ENCODE measurements at regions not wholly inside any gene's neighbourhood (a gene's known extent, or its start where the extent isn't known, plus 50 kb on each side); places are given as distances from the start of the nearest gene placed in this dataset.

DNA sequence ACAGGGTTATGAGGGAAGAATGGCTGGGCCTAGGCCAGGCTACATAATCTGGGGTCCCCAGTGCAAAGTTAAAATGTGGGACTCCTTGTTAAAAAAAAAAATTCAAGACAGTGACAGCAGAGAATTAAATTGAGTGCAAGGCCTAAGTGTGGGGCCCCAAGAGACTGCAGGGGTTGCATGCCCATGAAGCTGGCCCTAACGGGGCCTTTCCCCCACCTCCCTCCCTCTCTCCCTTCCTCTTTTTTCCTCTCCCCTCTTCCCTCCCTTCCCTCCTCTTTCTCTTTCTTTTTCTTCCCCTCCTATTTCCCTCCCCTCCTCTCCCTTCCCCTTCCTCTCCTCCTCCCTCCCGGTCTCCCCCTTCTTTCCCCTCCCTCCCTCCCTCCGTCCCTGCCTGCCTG lies 266.7 kb downstream of the LMO4 start:
- no peaks in the 10 kb centered on the region for H3K27me3 Mint-ChIP-seq (ENCODE audit: insufficient read depth, unreplicated experiment)
- Histone ChIP-seq H3K36me3 (ENCODE audit: control insufficient read depth, insufficient read depth, low read length) (no peaks in the 10 kb centered on the region), H3K9me3 (no peaks in the 10 kb centered on the region), H3K27me3 (replicated peaks; ENCODE audit: control insufficient read depth, insufficient read depth, low read length) (no peaks in the 10 kb centered on the region), H3K4me3 (ENCODE audit: low read depth, low read length) (no peak overlapping the region), H3K4me1 (no peaks in the 10 kb centered on the region)
- ChIA-PET POLR2A (no interaction called here), CTCF (no interaction called here)
- H3K4me1 Mint-ChIP-seq (ENCODE audit: low read depth, unreplicated experiment): peaks cover 12% of the 10 kb centered on the region
- TF ChIP-seq CTCF (IDR thresholded peaks at IDR 0.05; ENCODE audit: insufficient read depth in 1 of 2, low read depth in 1 of 2, low read length in 1 of 2, severe bottlenecking in 1 of 2, unreplicated experiment in 1 of 2): no peak
- H3K9me3 Mint-ChIP-seq (ENCODE audit: unreplicated experiment): no peaks in the 10 kb centered on the region
- H3K27ac Mint-ChIP-seq (ENCODE audit: unreplicated experiment): no peak overlapping the region
- no peak overlapping the region for H3K4me3 Mint-ChIP-seq (ENCODE audit: unreplicated experiment)
- no TSS peak for BruUV-seq (replicated peaks)
- intact Hi-C loops (cut with micrococcal nuclease; ENCODE audit: unreplicated experiment): no loop called here
- no peaks in the 10 kb centered on the region for H3K36me3 Mint-ChIP-seq (ENCODE audit: insufficient read depth, unreplicated experiment)
- DNase-seq: no peak

DNA sequence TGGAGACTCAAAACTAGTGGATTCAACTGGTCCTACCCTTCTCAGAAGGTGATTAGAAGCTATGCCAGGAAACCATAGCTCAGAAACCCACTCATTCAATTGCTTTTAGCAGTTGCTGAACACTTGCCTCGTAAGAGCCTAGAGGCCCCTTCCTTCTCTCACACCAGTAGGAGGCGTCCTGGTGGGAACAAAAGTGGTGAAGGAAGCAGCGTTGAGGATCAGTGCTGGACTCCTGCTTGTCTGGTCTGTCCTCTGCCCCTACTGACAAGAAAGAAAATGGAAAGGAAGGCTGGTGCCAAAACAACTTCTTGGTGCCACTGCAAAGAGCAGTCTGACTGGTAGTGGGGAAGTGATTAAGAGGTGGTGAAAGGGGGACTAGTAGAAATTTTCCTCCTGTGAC lies 269.7 kb downstream of the LMO4 start:
- Mint-ChIP-seq H3K4me1 (ENCODE audit: low read depth, unreplicated experiment) (no peaks in the 10 kb centered on the region), H3K36me3 (ENCODE audit: insufficient read depth, unreplicated experiment) (no peaks in the 10 kb centered on the region), H3K4me3 (ENCODE audit: unreplicated experiment) (no peak overlapping the region), H3K9me3 (ENCODE audit: unreplicated experiment) (no peaks in the 10 kb centered on the region), H3K27me3 (ENCODE audit: insufficient read depth, unreplicated experiment) (no peaks in the 10 kb centered on the region), H3K27ac (ENCODE audit: unreplicated experiment) (no peak overlapping the region)
- Histone ChIP-seq H3K27me3 (replicated peaks; ENCODE audit: control insufficient read depth, insufficient read depth, low read length) (no peaks in the 10 kb centered on the region), H3K4me3 (ENCODE audit: low read depth, low read length) (no peak overlapping the region), H3K4me1 (0 out of 2 replicates have a peak, but pooled peaks cover 2% of the 10 kb centered on the region), H3K9me3 (no peaks in the 10 kb centered on the region), H3K36me3 (ENCODE audit: control insufficient read depth, insufficient read depth, low read length) (no peaks in the 10 kb centered on the region)
- CTCF ChIA-PET: no interaction called here
- BruUV-seq (replicated peaks): no TSS peak
- POLR2A ChIA-PET: no interaction called here
- TF ChIP-seq CTCF (IDR thresholded peaks at IDR 0.05; ENCODE audit: insufficient read depth in 1 of 2, low read depth in 1 of 2, low read length in 1 of 2, severe bottlenecking in 1 of 2, unreplicated experiment in 1 of 2): no peak
- intact Hi-C loops (cut with micrococcal nuclease; ENCODE audit: unreplicated experiment): no loop called here
- no peak for DNase-seq

DNA sequence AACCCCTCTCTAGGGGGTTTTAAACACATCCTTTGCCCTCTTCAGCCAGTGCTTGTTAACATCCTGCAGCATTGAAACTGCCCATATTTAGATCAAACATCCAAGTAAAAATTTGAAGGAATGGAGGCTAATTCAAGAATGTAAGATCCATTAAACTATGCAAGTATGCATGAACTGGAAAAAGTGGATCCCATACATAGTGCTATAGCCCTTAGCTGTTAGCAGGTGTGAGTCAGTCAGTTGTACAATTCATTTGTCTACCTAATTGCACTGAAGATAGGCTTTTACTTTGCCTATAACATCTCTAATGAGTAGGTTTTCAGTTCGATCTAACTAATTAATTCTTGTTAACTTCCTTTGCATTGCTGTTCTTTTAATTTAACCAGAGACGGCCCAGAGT lies 270.9 kb downstream of the LMO4 start:
- Mint-ChIP-seq H3K27me3 (ENCODE audit: insufficient read depth, unreplicated experiment) (no peaks in the 10 kb centered on the region), H3K4me3 (ENCODE audit: unreplicated experiment) (no peak overlapping the region), H3K4me1 (ENCODE audit: low read depth, unreplicated experiment) (no peaks in the 10 kb centered on the region), H3K9me3 (ENCODE audit: unreplicated experiment) (no peaks in the 10 kb centered on the region), H3K36me3 (ENCODE audit: insufficient read depth, unreplicated experiment) (no peaks in the 10 kb centered on the region), H3K27ac (ENCODE audit: unreplicated experiment) (no peak overlapping the region)
- H3K9me3 ChIP-seq: no peaks in the 10 kb centered on the region
- H3K27me3 ChIP-seq (replicated peaks; ENCODE audit: control insufficient read depth, insufficient read depth, low read length): no peaks in the 10 kb centered on the region
- intact Hi-C loops (cut with micrococcal nuclease; ENCODE audit: unreplicated experiment): no loop called here
- TF ChIP-seq CTCF (IDR thresholded peaks at IDR 0.05; ENCODE audit: insufficient read depth in 1 of 2, low read depth in 1 of 2, low read length in 1 of 2, severe bottlenecking in 1 of 2, unreplicated experiment in 1 of 2): no peak
- BruUV-seq (replicated peaks): no TSS peak
- H3K36me3 ChIP-seq (ENCODE audit: control insufficient read depth, insufficient read depth, low read length): no peaks in the 10 kb centered on the region
- ChIA-PET POLR2A (no interaction called here), CTCF (no interaction called here)
- H3K4me1 ChIP-seq: 0 out of 2 replicates have a peak, but pooled peaks cover 6% of the 10 kb centered on the region
- DNase-seq: no peak
- no peak overlapping the region for H3K4me3 ChIP-seq (ENCODE audit: low read depth, low read length)

Data from Caco-2 (cell line).